Caco-2 (cell line): ENCODE measurements at regions not wholly inside any gene's neighbourhood (a gene's known extent, or its start where the extent isn't known, plus 50 kb on each side); places are given as distances from the start of the nearest gene placed in this dataset.

ENCODE experiments used
- BruUV-seq: library from RNA; stranded (reverse); fragments of 400-500 nt; replicated peaks from 2 replicates; lab custom pipeline; 2021; lab: Mats Ljungman, UMichigan
- CTCF ChIA-PET: fragments of 300-600 bp; sonication (Branson Sonifier 250); formaldehyde crosslinking; loops from one replicate; lab custom pipeline; 2022; ENCODE audit warnings: antibody characterized with exemption; lab: Charles Lee
- POLR2A ChIA-PET: fragments of 300-600 bp; sonication (Branson Sonifier 250); formaldehyde crosslinking; loops from one replicate; lab custom pipeline; 2022; ENCODE audit warnings: antibody characterized with exemption; lab: Charles Lee
- DNase-seq, 2 experiments: peaks; one replicate each; pipeline versions ENCODE4 v3.0.0 to v3.0.0-alpha.2; 2020 to 2022
- H3K27me3 ChIP-seq: replicated peaks from 2 replicates; pipeline ENCODE4 v1.6.0; 2011; ENCODE audit warnings: low read length; ENCODE audit not compliant: control insufficient read depth, insufficient read depth
- H3K36me3 ChIP-seq: 2 replicates; pipeline ENCODE4 v1.5.1; 2011; ENCODE audit warnings: low read length; ENCODE audit not compliant: control insufficient read depth, insufficient read depth
- H3K4me1 ChIP-seq: fragments of 250-450 bp; sonication (Bioruptor Pico); 2 replicates; pipeline ENCODE4 v1.5.1; 2020; ENCODE audit warnings: mild to moderate bottlenecking
- H3K4me3 ChIP-seq: 2 replicates; pipeline ENCODE4 v1.5.1; 2011; ENCODE audit warnings: low read depth, mild to moderate bottlenecking, control low read depth, low read length
- H3K9me3 ChIP-seq: fragments of 250-450 bp; sonication (Bioruptor Pico); 2 replicates; pipeline ENCODE4 v1.5.1; 2020; ENCODE audit warnings: mild to moderate bottlenecking, moderate library complexity
- H3K27ac Mint-ChIP-seq: one replicate; pipeline ENCODE4 v1.8.0; 2022; ENCODE audit warnings: mixed read lengths; ENCODE audit not compliant: unreplicated experiment
- H3K27me3 Mint-ChIP-seq: one replicate; pipeline ENCODE4 v1.8.0; 2022; ENCODE audit warnings: mixed read lengths; ENCODE audit not compliant: insufficient read depth, unreplicated experiment
- H3K36me3 Mint-ChIP-seq: one replicate; pipeline ENCODE4 v1.8.0; 2022; ENCODE audit warnings: mild to moderate bottlenecking, mixed read lengths; ENCODE audit not compliant: insufficient read depth, unreplicated experiment
- H3K4me1 Mint-ChIP-seq: one replicate; pipeline ENCODE4 v1.8.0; 2022; ENCODE audit warnings: low read depth, mixed read lengths; ENCODE audit not compliant: unreplicated experiment
- H3K4me3 Mint-ChIP-seq: one replicate; pipeline ENCODE4 v1.8.0; 2022; ENCODE audit warnings: mild to moderate bottlenecking, moderate library complexity, mixed read lengths; ENCODE audit not compliant: unreplicated experiment
- H3K9me3 Mint-ChIP-seq: one replicate; pipeline ENCODE4 v1.8.0; 2022; ENCODE audit warnings: mixed read lengths; ENCODE audit not compliant: unreplicated experiment
- CTCF ChIP-seq, 2 experiments: fragments of 200-600 bp in 1 of 2; IDR thresholded peaks; 1 replicate in 1 of 2; 2 replicates in 1 of 2; pipeline versions ENCODE4 v1.5.1 to v1.8.0; 2011 to 2022; ENCODE audit warnings: antibody characterized with exemption in 1 of 2, control low read depth in 1 of 2, inconsistent platforms in 1 of 2, low read depth in 1 of 2, low read length in 1 of 2, mild to moderate bottlenecking in 1 of 2, moderate library complexity in 1 of 2; ENCODE audit not compliant: insufficient read depth in 1 of 2, severe bottlenecking in 1 of 2, unreplicated experiment in 1 of 2
- intact Hi-C: fragments of 100-400 bp; cut with micrococcal nuclease; formaldehyde crosslinking; loops from one replicate; pipeline ENCODE4 v1.10.0; 2022; ENCODE audit not compliant: unreplicated experiment

DNA sequence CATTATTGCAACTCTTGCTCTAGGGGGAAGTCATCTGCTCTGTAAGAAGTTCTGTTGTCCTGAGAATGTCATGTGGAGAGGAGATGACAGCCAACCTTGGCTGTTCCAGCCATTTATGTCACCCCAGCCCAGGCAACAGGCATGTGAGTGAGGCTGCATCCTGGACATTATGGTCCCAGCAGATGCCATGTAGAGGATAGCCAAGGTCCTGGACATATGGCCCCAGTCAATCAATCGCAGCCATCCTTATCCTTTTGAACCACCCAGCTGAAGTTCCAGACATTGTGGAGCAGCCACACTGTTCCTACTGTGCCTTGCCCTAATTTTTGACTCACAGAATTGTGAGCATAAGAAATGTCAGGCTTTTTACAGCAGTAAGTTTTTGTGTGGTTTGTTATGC is 84.9 kb downstream of the AVPR1A start:
- peaks cover 20% of the 10 kb centered on the region for H3K4me1 Mint-ChIP-seq
- H3K4me1 ChIP-seq: peaks cover 19% of the 10 kb centered on the region
- TF ChIP-seq CTCF (IDR thresholded peaks at IDR 0.05; ENCODE audit: insufficient read depth in 1 of 2, low read depth in 1 of 2, low read length in 1 of 2, severe bottlenecking in 1 of 2, unreplicated experiment in 1 of 2): no peak
- intact Hi-C loops: loop anchor here (10.0 kb wide), 1 partner anchor 461 kb away; no protein-coding TSS in a partner anchor
- no peaks in the 10 kb centered on the region for H3K9me3 ChIP-seq
- no peaks in the 10 kb centered on the region for H3K36me3 Mint-ChIP-seq
- ChIA-PET POLR2A (no interaction called here), CTCF (interaction anchor here (0.7 kb wide), 1 partner anchor 132 kb away, joined by 4 read pairs; no protein-coding TSS in a partner anchor)
- H3K27me3 ChIP-seq: no peaks in the 10 kb centered on the region
- no peak overlapping the region for H3K27ac Mint-ChIP-seq
- H3K27me3 Mint-ChIP-seq: no peaks in the 10 kb centered on the region
- H3K9me3 Mint-ChIP-seq: no peaks in the 10 kb centered on the region
- no peak overlapping the region for H3K4me3 ChIP-seq
- DNase-seq: no peak
- H3K4me3 Mint-ChIP-seq: no peak overlapping the region
- no TSS peak for BruUV-seq
- no peaks in the 10 kb centered on the region for H3K36me3 ChIP-seq

DNA sequence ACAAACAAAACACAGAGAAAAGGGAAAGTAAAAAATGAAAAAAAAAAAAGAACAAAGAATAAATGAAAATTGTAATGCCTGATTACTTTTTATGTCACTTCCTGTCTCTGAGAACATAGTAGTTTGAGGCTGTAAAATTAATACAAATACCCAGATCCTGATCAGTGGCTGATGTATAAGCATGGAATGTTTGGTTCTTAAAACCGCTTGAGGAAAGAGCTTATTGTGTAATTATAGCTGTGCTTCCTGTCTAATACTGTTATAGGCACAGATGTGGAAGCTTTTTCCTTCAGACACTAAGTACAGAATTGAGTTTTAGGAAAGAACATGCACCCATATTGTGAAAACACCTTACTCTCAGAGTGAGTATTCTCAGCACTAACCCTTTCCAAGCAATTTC is 86.9 kb downstream of the AVPR1A start:
- Histone ChIP-seq H3K4me3 (no peak overlapping the region), H3K4me1 (peaks cover 18% of the 10 kb centered on the region), H3K9me3 (no peaks in the 10 kb centered on the region), H3K36me3 (no peaks in the 10 kb centered on the region), H3K27me3 (no peaks in the 10 kb centered on the region)
- BruUV-seq: no TSS peak
- peaks cover 19% of the 10 kb centered on the region for H3K4me1 Mint-ChIP-seq
- no peak for DNase-seq
- no peaks in the 10 kb centered on the region for H3K36me3 Mint-ChIP-seq
- H3K4me3 Mint-ChIP-seq: no peak overlapping the region
- no peaks in the 10 kb centered on the region for H3K27me3 Mint-ChIP-seq
- TF ChIP-seq CTCF (IDR thresholded peaks at IDR 0.05; ENCODE audit: insufficient read depth in 1 of 2, low read depth in 1 of 2, low read length in 1 of 2, severe bottlenecking in 1 of 2, unreplicated experiment in 1 of 2): no peak
- H3K27ac Mint-ChIP-seq: no peak overlapping the region
- H3K9me3 Mint-ChIP-seq: no peaks in the 10 kb centered on the region
- ChIA-PET POLR2A (interaction anchor here (0.7 kb wide), 1 partner anchor 142 kb away, joined by 3 read pairs; no protein-coding TSS in a partner anchor), CTCF (no interaction called here)
- intact Hi-C loops: loop anchor here (10.0 kb wide), 1 partner anchor 459 kb away; no protein-coding TSS in a partner anchor

- intact Hi-C loops: no loop called here
- DNase-seq: no peak
- Mint-ChIP-seq H3K36me3 (peaks cover 6% of the 10 kb centered on the region), H3K4me1 (peaks cover 30% of the 10 kb centered on the region), H3K4me3 (no peak overlapping the region), H3K9me3 (peaks cover 23% of the 10 kb centered on the region), H3K27ac (peak overlapping the region; percentile 39), H3K27me3 (no peaks in the 10 kb centered on the region)
- no peaks in the 10 kb centered on the region for H3K36me3 ChIP-seq
- TF ChIP-seq CTCF (IDR thresholded peaks at IDR 0.05; ENCODE audit: insufficient read depth in 1 of 2, low read depth in 1 of 2, low read length in 1 of 2, severe bottlenecking in 1 of 2, unreplicated experiment in 1 of 2): no peak
- CTCF ChIA-PET: no interaction called here
- no peaks in the 10 kb centered on the region for H3K27me3 ChIP-seq
- H3K4me3 ChIP-seq: no peak overlapping the region
- peaks cover 20% of the 10 kb centered on the region for H3K4me1 ChIP-seq
- H3K9me3 ChIP-seq: peaks cover 11% of the 10 kb centered on the region
- no TSS peak for BruUV-seq
- POLR2A ChIA-PET: no interaction called here
Measured at GRCh38 chr12:63056649-63057048, 94.4 kb downstream of the AVPR1A start.
